GM18517 (cell line): ENCODE measurements at regions not wholly inside any gene's neighbourhood (a gene's known extent, or its start where the extent isn't known, plus 50 kb on each side); places are given as distances from the start of the nearest gene placed in this dataset.
"Not testable (repeated sequence)": the region's sequence is repeated elsewhere in the genome, so short reads cannot be mapped to it uniquely, and the experiment has no call there.

Experiments used
- ATAC-seq: cut with Tn5 transposase; IDR thresholded peaks from one replicate; pipeline ENCODE4 v1.9.1; 2021; ENCODE audit warnings: mild to moderate bottlenecking, moderate library complexity; ENCODE audit not compliant: unreplicated experiment

GRCh38 chr5:120298981-120299380 lies 165.1 kb upstream of the PRR16 start:
- ATAC-seq: no peak

GRCh38 chr5:120304663-120305062 lies 159.4 kb upstream of the PRR16 start:
- ATAC-seq: no peak

GRCh38 chr5:120306303-120306702 lies 157.8 kb upstream of the PRR16 start:
- ATAC-seq: no peak

GRCh38 chr5:120314191-120314590 lies 149.9 kb upstream of the PRR16 start:
- no peak for ATAC-seq

GRCh38 chr5:120320626-120321025 lies 143.5 kb upstream of the PRR16 start:
- no peak for ATAC-seq

GRCh38 chr5:120326651-120327050 lies 137.4 kb upstream of the PRR16 start:
- no peak for ATAC-seq

GRCh38 chr5:120327180-120327579 lies 136.9 kb upstream of the PRR16 start:
- ATAC-seq: no peak

- ATAC-seq: no peak
These were observed 135.0 kb upstream of the PRR16 start for GRCh38 chr5:120329095-120329494.

GRCh38 chr5:120330558-120330957 lies 133.5 kb upstream of the PRR16 start:
- no peak for ATAC-seq

GRCh38 chr5:120344181-120344580 lies 119.9 kb upstream of the PRR16 start:
- no peak for ATAC-seq

- no peak for ATAC-seq
These were observed 118.2 kb upstream of the PRR16 start for GRCh38 chr5:120345947-120346346.

- ATAC-seq: not testable (repeated sequence)
These were observed 113.0 kb upstream of the PRR16 start for GRCh38 chr5:120351071-120351470.

- ATAC-seq: no peak
These were observed 110.0 kb upstream of the PRR16 start for GRCh38 chr5:120354126-120354525.

- ATAC-seq: no peak
These were observed 105.2 kb upstream of the PRR16 start for GRCh38 chr5:120358949-120359348.

- ATAC-seq: no peak
These were observed 102.2 kb upstream of the PRR16 start for GRCh38 chr5:120361941-120362340.

- ATAC-seq: no peak
These were observed 101.7 kb upstream of the PRR16 start for GRCh38 chr5:120362426-120362825.

GRCh38 chr5:120365656-120366446 lies 98.2 kb upstream of the PRR16 start:
- no peak for ATAC-seq

- ATAC-seq: no peak
These were observed 96.0 kb upstream of the PRR16 start for GRCh38 chr5:120367896-120368634.

GRCh38 chr5:120368923-120369715 lies 95.0 kb upstream of the PRR16 start:
- no peak for ATAC-seq

GRCh38 chr5:120372899-120373298 lies 91.2 kb upstream of the PRR16 start:
- no peak for ATAC-seq

GRCh38 chr5:120375248-120375647 lies 88.9 kb upstream of the PRR16 start:
- no peak for ATAC-seq
